HEK293 (cell line): ENCODE measurements at regions not wholly inside any gene's neighbourhood (a gene's known extent, or its start where the extent isn't known, plus 50 kb on each side); places are given as distances from the start of the nearest gene placed in this dataset.

Experiments used
- CTCF ChIA-PET: fragments of 350-600 bp; formaldehyde crosslinking; extraction: SDS; loops from one replicate; lab custom pipeline; 2021; ENCODE audit warnings: antibody characterized with exemption; lab: Yijun Ruan, JAX
- POLR2A ChIA-PET: fragments of 300-600 bp; formaldehyde crosslinking; extraction: SDS; loops from one replicate; lab custom pipeline; 2020; ENCODE audit warnings: antibody characterized with exemption, inconsistent platforms; lab: Yijun Ruan, JAX
- H3K27ac ChIP-seq: fragments of 200-500 bp; sonication (Bioruptor generic); 2 replicates; pipeline ENCODE4 v1.5.1; 2014; ENCODE audit warnings: low read depth, low read length, control low read depth, inconsistent platforms; ENCODE audit errors: extremely low read depth
- H3K36me3 ChIP-seq, 2 experiments: fragments of 200-500 bp in 1 of 2; sonication (Bioruptor generic) in 1 of 2; 1 replicate in 1 of 2; 2 replicates in 1 of 2; pipeline ENCODE4 v1.5.1; 2014 to 2017; ENCODE audit warnings: inconsistent platforms in 2 of 2, low read length in 2 of 2; ENCODE audit not compliant: control insufficient read depth in 2 of 2, insufficient read depth in 1 of 2
- H3K4me1 ChIP-seq: fragments of 200-500 bp; sonication (Bioruptor generic); 2 replicates; pipeline ENCODE4 v1.5.1; 2014; ENCODE audit warnings: mild to moderate bottlenecking, low read length, inconsistent platforms; ENCODE audit not compliant: control insufficient read depth, insufficient read depth
- H3K4me3 ChIP-seq: 2 replicates; pipeline ENCODE4 v1.5.1; 2011; ENCODE audit warnings: low read depth, mild to moderate bottlenecking, control low read depth, low read length, moderate library complexity
- H3K9me3 ChIP-seq: fragments of 200-500 bp; sonication (Bioruptor generic); 2 replicates; pipeline ENCODE4 v1.5.1; 2014; ENCODE audit warnings: low read depth, low read length, inconsistent platforms; ENCODE audit not compliant: control insufficient read depth, insufficient read depth
- MZF1 ChIP-seq: fragments of 450-650 bp; formaldehyde crosslinking; IDR thresholded peaks from 2 replicates; pipeline ENCODE4 v1.5.1; 2017; ENCODE audit warnings: missing biosample characterization, missing genetic modification characterization, borderline replicate concordance
- PATZ1 ChIP-seq: fragments of 450-650 bp; formaldehyde crosslinking; IDR thresholded peaks from 2 replicates; pipeline ENCODE4 v1.5.1; 2016; ENCODE audit warnings: missing biosample characterization, missing genetic modification characterization
- REPIN1 ChIP-seq: fragments of 450-650 bp; formaldehyde crosslinking; IDR thresholded peaks from 2 replicates; pipeline ENCODE4 v1.5.1; 2017; ENCODE audit warnings: missing biosample characterization, missing genetic modification characterization, low read depth
- SETDB1 ChIP-seq: IDR thresholded peaks from one replicate; pipeline ENCODE4 v1.6.1; 2017; ENCODE audit warnings: mild to moderate bottlenecking, low read length, moderate library complexity, mixed read lengths; ENCODE audit not compliant: insufficient read length
- SP2 ChIP-seq: fragments of 450-650 bp; formaldehyde crosslinking; IDR thresholded peaks from 2 replicates; pipeline ENCODE4 v1.5.1; 2016; ENCODE audit warnings: missing biosample characterization, missing genetic modification characterization
- WT1 ChIP-seq: fragments of 450-650 bp; formaldehyde crosslinking; IDR thresholded peaks from 2 replicates; pipeline ENCODE4 v1.5.1; 2016; ENCODE audit warnings: missing biosample characterization, missing genetic modification characterization
- ZBTB1 ChIP-seq: fragments of 450-650 bp; formaldehyde crosslinking; IDR thresholded peaks from 2 replicates; pipeline ENCODE4 v1.5.1; 2016; ENCODE audit warnings: missing biosample characterization, missing genetic modification characterization
- ZBTB49 ChIP-seq: fragments of 450-650 bp; formaldehyde crosslinking; IDR thresholded peaks from 2 replicates; pipeline ENCODE4 v1.5.1; 2016; ENCODE audit warnings: missing biosample characterization, missing genetic modification characterization, low read depth
- ZFHX2 ChIP-seq: fragments of 450-650 bp; formaldehyde crosslinking; conservative IDR thresholded peaks from 2 replicates; pipeline ENCODE4 v1.5.1; 2016; ENCODE audit warnings: missing biosample characterization, missing genetic modification characterization
- ZNF112 ChIP-seq: fragments of 450-650 bp; formaldehyde crosslinking; IDR thresholded peaks from 2 replicates; pipeline ENCODE4 v1.5.0; 2017; ENCODE audit warnings: missing biosample characterization, missing genetic modification characterization
- ZNF426 ChIP-seq: fragments of 450-650 bp; formaldehyde crosslinking; IDR thresholded peaks from 2 replicates; pipeline ENCODE4 v1.5.1; 2017; ENCODE audit warnings: missing biosample characterization, missing genetic modification characterization, mild to moderate bottlenecking, inconsistent platforms, moderate library complexity
- ZNF529 ChIP-seq: fragments of 450-650 bp; formaldehyde crosslinking; IDR thresholded peaks from 2 replicates; pipeline ENCODE4 v1.5.1; 2017; ENCODE audit warnings: missing genetic modification characterization, missing biosample characterization; ENCODE audit not compliant: insufficient replicate concordance
- ZNF548 ChIP-seq: fragments of 450-650 bp; formaldehyde crosslinking; IDR thresholded peaks from 2 replicates; pipeline ENCODE4 v1.5.1; 2016; ENCODE audit warnings: missing biosample characterization, missing genetic modification characterization
- ZNF658 ChIP-seq: fragments of 450-650 bp; formaldehyde crosslinking; IDR thresholded peaks from 2 replicates; pipeline ENCODE4; 2016; ENCODE audit warnings: missing biosample characterization, missing genetic modification characterization
- ZNF660 ChIP-seq: fragments of 450-650 bp; IDR thresholded peaks from 2 replicates; pipeline ENCODE4 v1.5.1; 2018; ENCODE audit warnings: missing biosample characterization, mild to moderate bottlenecking, missing genetic modification characterization
- ZNF701 ChIP-seq: fragments of 450-650 bp; formaldehyde crosslinking; IDR thresholded peaks from 2 replicates; pipeline ENCODE4 v1.5.1; 2016; ENCODE audit warnings: missing biosample characterization, missing genetic modification characterization
- ZNF768 ChIP-seq: fragments of 450-650 bp; formaldehyde crosslinking; IDR thresholded peaks from 2 replicates; pipeline ENCODE4 v1.5.1; 2018; ENCODE audit warnings: missing biosample characterization, mild to moderate bottlenecking, missing genetic modification characterization
- ZNF776 ChIP-seq: fragments of 450-650 bp; formaldehyde crosslinking; IDR thresholded peaks from 2 replicates; pipeline ENCODE4 v1.5.0; 2017; ENCODE audit warnings: missing biosample characterization, missing genetic modification characterization, borderline replicate concordance
- ZNF791 ChIP-seq: fragments of 450-650 bp; formaldehyde crosslinking; IDR thresholded peaks from 2 replicates; pipeline ENCODE4 v1.5.1; 2016; ENCODE audit warnings: missing biosample characterization, missing genetic modification characterization
- ZSCAN23 ChIP-seq: fragments of 450-650 bp; formaldehyde crosslinking; IDR thresholded peaks from 2 replicates; pipeline ENCODE4 v1.5.1; 2016; ENCODE audit warnings: missing biosample characterization, missing genetic modification characterization
- TF ChIP-seq, protein P1 (sequence below): IDR thresholded peaks from 2 replicates; pipeline ENCODE4 v1.6.1; 2011; ENCODE audit warnings: mild to moderate bottlenecking, low read depth, low read length, borderline replicate concordance
- TF ChIP-seq, protein P2 (sequence below): fragments of 450-650 bp; formaldehyde crosslinking; IDR thresholded peaks from 2 replicates; pipeline ENCODE4 v1.5.1; 2016; ENCODE audit warnings: missing biosample characterization, missing genetic modification characterization

DNA sequence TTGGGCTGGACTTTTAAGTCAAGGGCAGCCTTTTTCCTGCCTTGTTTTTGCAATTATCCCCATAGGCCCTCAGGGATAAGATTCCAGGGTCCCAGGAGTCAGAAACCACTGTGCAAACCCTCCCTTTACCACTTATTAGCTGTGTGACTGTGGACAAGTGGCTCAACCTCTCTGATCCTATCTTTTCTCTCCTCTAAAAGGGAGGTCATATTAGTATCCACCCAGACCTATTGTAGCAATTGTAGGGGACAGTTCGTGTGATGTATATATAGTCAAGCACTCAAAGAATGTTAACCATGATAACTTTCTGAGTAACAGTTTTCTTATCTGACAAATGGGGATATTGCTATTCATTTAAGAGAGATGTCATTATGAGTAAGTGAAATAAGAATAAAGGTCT, 68.2 kb downstream of the IRX5 start:
- ChIA-PET CTCF (no interaction called here), POLR2A (no interaction called here)
- no peak overlapping the region for H3K4me3 ChIP-seq
- no peaks in the 10 kb centered on the region for H3K36me3 ChIP-seq
- H3K4me1 ChIP-seq = no peaks in the 10 kb centered on the region
- no peaks in the 10 kb centered on the region for H3K9me3 ChIP-seq
- H3K27ac ChIP-seq = no peak overlapping the region
- TF ChIP-seq ZNF768 = peak; percentile 68; the same call in 1 of the 2 replicates
- no peak for TF ChIP-seq ZFHX2 (tag by site-specific recombination)

GRCh38 chr16:54999481-54999880, 68.8 kb downstream of the IRX5 start:
- ChIA-PET CTCF (interaction anchor here (0.6 kb wide), 1 partner anchor 61 kb away, joined by 3 read pairs; no protein-coding TSS in a partner anchor), POLR2A (no interaction called here)
- Histone ChIP-seq H3K36me3 (no peaks in the 10 kb centered on the region), H3K27ac (no peak overlapping the region), H3K4me1 (no peaks in the 10 kb centered on the region)
- no peak for TF ChIP-seq WT1 (tag by site-specific recombination)
- TF ChIP-seq ZNF768 = no peak
- TF ChIP-seq SETDB1 = no peak
- no peak for TF ChIP-seq MZF1 (tag by site-specific recombination)
- no peak for TF ChIP-seq REPIN1 (tag by site-specific recombination)
- no peak for TF ChIP-seq ZNF791 (tag by site-specific recombination)
- TF ChIP-seq ZNF701 (tag by site-specific recombination) = no peak
- no peak for TF ChIP-seq ZNF776 (tag by site-specific recombination)
- TF ChIP-seq ZBTB49 (tag by site-specific recombination) = no peak
- no peak for TF ChIP-seq ZNF529 (tag by site-specific recombination)
- TF ChIP-seq, all 188 proteins: peak for 0
- Histone ChIP-seq H3K4me3 (no peak overlapping the region), H3K9me3 (no peaks in the 10 kb centered on the region)

DNA sequence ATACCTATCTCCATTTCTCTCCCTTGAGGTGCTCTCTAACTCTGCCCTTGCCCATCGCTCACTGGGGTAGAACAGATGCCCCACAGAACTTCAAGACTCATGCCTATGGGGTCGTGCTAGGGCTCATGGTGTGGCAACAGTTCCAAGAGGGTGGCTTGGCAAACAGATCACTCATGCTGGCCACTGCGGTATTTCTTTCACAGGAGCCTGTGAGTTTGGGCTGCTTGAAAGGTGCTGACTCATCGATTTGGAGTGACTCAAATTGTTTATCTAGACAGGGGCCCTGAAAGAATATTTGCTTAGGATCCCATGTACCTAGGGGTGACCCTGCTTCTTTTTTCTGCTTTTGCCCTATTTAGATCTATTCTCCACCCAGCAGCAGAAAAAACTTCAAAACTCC, 69.9 kb downstream of the IRX5 start:
- Histone ChIP-seq H3K4me1 (no peaks in the 10 kb centered on the region), H3K36me3 (no peaks in the 10 kb centered on the region), H3K4me3 (no peak overlapping the region), H3K9me3 (no peaks in the 10 kb centered on the region), H3K27ac (no peak overlapping the region)
- POLR2A ChIA-PET = no interaction called here
- no peak for TF ChIP-seq ZBTB1 (tag by site-specific recombination)
- TF ChIP-seq, protein P1, sequence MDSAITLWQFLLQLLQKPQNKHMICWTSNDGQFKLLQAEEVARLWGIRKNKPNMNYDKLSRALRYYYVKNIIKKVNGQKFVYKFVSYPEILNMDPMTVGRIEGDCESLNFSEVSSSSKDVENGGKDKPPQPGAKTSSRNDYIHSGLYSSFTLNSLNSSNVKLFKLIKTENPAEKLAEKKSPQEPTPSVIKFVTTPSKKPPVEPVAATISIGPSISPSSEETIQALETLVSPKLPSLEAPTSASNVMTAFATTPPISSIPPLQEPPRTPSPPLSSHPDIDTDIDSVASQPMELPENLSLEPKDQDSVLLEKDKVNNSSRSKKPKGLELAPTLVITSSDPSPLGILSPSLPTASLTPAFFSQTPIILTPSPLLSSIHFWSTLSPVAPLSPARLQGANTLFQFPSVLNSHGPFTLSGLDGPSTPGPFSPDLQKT = no peak
- TF ChIP-seq ZNF658 (tag by site-specific recombination) = no peak
- TF ChIP-seq SP2 (tag by site-specific recombination) = no peak
- CTCF ChIA-PET = no interaction called here

DNA sequence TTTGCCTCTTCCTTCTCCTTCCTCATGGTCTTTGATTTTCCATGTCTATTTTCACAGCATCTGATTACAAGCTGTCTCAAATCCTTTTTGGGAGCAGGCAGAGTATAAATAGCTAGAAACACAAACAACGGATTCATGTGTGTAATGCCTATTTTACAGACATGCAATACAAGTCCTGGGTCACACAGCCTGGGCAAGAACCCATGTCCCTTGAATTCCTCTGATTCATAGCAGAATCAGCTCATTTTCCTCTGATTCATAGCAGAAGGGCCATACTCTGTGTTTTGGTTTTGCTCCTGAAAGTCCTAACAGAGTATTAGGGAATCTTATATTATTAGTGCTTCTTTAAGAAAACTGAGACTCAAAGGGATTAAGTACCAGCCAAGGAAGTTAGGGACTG, 71.3 kb downstream of the IRX5 start:
- CTCF ChIA-PET = interaction anchor here (0.6 to 1.1 kb wide), 4 partner anchors 27 to 986 kb away, joined by 3 read pairs; partner anchors contain the start of gene IRX6
- TF ChIP-seq ZSCAN23 (tag by site-specific recombination) = no peak
- TF ChIP-seq ZNF660 (tag by site-specific recombination) = no peak
- no peak for TF ChIP-seq ZNF548 (tag by site-specific recombination)
- TF ChIP-seq, protein P2, sequence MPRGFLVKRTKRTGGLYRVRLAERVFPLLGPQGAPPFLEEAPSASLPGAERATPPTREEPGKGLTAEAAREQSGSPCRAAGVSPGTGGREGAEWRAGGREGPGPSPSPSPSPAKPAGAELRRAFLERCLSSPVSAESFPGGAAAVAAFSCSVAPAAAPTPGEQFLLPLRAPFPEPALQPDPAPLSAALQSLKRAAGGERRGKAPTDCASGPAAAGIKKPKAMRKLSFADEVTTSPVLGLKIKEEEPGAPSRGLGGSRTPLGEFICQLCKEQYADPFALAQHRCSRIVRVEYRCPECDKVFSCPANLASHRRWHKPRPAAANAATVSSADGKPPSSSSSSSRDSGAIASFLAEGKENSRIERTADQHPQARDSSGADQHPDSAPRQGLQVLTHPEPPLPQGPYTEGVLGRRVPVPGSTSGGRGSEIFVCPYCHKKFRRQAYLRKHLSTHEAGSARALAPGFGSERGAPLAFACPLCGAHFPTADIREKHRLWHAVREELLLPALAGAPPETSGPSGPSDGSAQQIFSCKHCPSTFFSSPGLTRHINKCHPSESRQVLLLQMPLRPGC (tag by site-specific recombination) = no peak
- TF ChIP-seq PATZ1 (tag by site-specific recombination) = no peak
- no peak for TF ChIP-seq ZNF112 (tag by site-specific recombination)
- TF ChIP-seq ZNF426 (tag by site-specific recombination) = no peak
- no peak for TF ChIP-seq ZNF776 (tag by site-specific recombination)
- TF ChIP-seq, all 188 proteins: peak for 0
- no peaks in the 10 kb centered on the region for H3K4me1 ChIP-seq
- no peaks in the 10 kb centered on the region for H3K36me3 ChIP-seq
- no peak overlapping the region for H3K4me3 ChIP-seq
- POLR2A ChIA-PET = interaction anchor here (0.7 to 0.8 kb wide), 2 partner anchors 71 to 73 kb away, joined by 3 read pairs; partner anchors contain the start of gene IRX5
- H3K9me3 ChIP-seq = no peaks in the 10 kb centered on the region
- H3K27ac ChIP-seq = no peak overlapping the region
